SK-N-SH (cell line): ENCODE measurements at regions not wholly inside any gene's neighbourhood (a gene's known extent, or its start where the extent isn't known, plus 50 kb on each side); places are given as distances from the start of the nearest gene placed in this dataset.

Source experiments
- CTCF ChIP-seq: fragments of 200-600 bp; sonication (generic); IDR thresholded peaks from 2 replicates; pipeline ENCODE4 v1.6.1; 2017; ENCODE audit warnings: antibody characterized with exemption, mild to moderate bottlenecking, moderate library complexity
- EP300 ChIP-seq, 2 experiments: IDR thresholded peaks; 2 replicates each; pipeline versions ENCODE4 v1.4.0 to v1.6.1; 2012; ENCODE audit warnings: borderline replicate concordance in 1 of 2, low read depth in 1 of 2, low read length in 1 of 2
- EZH2phosphoT487 ChIP-seq: fragments of 200-600 bp; sonication (generic); IDR thresholded peaks from 2 replicates; pipeline ENCODE4 v1.6.1; 2017; ENCODE audit warnings: low read depth, mixed run types, mild to moderate bottlenecking, antibody characterized with exemption, moderate library complexity, borderline replicate concordance
- FOSL2 ChIP-seq: IDR thresholded peaks from 2 replicates; pipeline ENCODE4 v1.4.0; 2012; ENCODE audit warnings: low read depth, mild to moderate bottlenecking, moderate library complexity, borderline replicate concordance
- GABPA ChIP-seq: IDR thresholded peaks from 2 replicates; pipeline ENCODE4 v1.4.0; 2012; ENCODE audit warnings: low read depth, mild to moderate bottlenecking
- REST ChIP-seq: IDR thresholded peaks from 2 replicates; pipeline ENCODE4 v1.6.1; 2012; ENCODE audit warnings: mild to moderate bottlenecking, low read depth, low read length, moderate library complexity
- RFX5 ChIP-seq: IDR thresholded peaks from 2 replicates; pipeline ENCODE4 v1.6.1; 2012; ENCODE audit warnings: mild to moderate bottlenecking, improper control_type of control experiment, low read length
- SIN3A ChIP-seq: IDR thresholded peaks from 2 replicates; pipeline ENCODE4 v1.6.1; 2012; ENCODE audit warnings: low read depth, mild to moderate bottlenecking, low read length, moderate library complexity, borderline replicate concordance
- SMC3 ChIP-seq: IDR thresholded peaks from 2 replicates; pipeline ENCODE4 v1.6.1; 2012; ENCODE audit warnings: low read depth, low read length, improper control_type of control experiment
- TAF1 ChIP-seq: IDR thresholded peaks from 2 replicates; pipeline ENCODE4 v1.6.1; 2012; ENCODE audit warnings: low read depth, mild to moderate bottlenecking, low read length, moderate library complexity, borderline replicate concordance
- TF ChIP-seq, protein P1 (sequence below): IDR thresholded peaks from 2 replicates; pipeline ENCODE4; 2012
- TF ChIP-seq, protein P2 (sequence below): IDR thresholded peaks from 2 replicates; pipeline ENCODE4 v1.4.0; 2012; ENCODE audit warnings: low read depth, borderline replicate concordance

DNA sequence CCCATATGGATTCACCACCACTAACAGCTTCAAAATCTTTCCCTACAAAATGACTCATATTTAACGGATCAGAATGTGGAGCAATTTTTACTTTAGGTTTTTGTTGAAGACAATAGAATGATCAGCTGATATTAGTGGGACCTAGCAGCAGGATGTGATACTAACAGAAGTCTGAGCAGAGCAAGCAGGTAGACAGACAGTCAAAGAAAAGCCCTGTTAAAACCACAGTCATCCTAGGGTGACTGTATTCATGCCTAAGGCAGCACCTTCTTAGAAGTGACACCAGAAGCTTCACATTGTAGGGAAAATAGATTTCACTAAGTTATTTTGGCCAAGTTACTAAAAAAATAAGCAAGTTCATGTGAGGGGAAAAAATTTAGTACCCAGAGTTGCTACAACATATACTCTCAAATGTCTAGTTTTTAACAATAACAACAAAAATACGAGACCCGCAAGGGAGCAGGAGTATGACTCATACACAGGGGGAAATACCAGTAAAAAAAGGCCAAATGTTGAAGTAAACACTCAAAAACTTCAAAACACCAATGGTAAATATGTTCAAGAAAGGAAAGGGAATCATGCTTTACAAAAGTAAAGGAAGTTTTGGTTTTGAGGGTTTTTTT is 590.9 kb downstream of the EPHA3 start:
- TF ChIP-seq TAF1 (no peak), GABPA (no peak), SMC3 (no peak), CTCF (no peak), RFX5 (no peak), REST (no peak), SIN3A (no peak), EP300 (IDR thresholded peaks at IDR 0.05; ENCODE audit: borderline replicate concordance in 1 of 2, low read depth in 1 of 2, low read length in 1 of 2) (no peak), EZH2phosphoT487 (no peak), FOSL2 (no peak)
- TF ChIP-seq, protein P1, sequence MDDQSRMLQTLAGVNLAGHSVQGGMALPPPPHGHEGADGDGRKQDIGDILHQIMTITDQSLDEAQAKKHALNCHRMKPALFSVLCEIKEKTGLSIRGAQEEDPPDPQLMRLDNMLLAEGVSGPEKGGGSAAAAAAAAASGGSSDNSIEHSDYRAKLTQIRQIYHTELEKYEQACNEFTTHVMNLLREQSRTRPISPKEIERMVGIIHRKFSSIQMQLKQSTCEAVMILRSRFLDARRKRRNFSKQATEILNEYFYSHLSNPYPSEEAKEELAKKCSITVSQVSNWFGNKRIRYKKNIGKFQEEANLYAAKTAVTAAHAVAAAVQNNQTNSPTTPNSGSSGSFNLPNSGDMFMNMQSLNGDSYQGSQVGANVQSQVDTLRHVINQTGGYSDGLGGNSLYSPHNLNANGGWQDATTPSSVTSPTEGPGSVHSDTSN: no peak
- TF ChIP-seq, protein P2, sequence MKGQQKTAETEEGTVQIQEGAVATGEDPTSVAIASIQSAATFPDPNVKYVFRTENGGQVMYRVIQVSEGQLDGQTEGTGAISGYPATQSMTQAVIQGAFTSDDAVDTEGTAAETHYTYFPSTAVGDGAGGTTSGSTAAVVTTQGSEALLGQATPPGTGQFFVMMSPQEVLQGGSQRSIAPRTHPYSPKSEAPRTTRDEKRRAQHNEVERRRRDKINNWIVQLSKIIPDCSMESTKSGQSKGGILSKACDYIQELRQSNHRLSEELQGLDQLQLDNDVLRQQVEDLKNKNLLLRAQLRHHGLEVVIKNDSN: no peak
